ENCODE measurements at regions not wholly inside any gene's neighbourhood (a gene's known extent, or its start where the extent isn't known, plus 50 kb on each side); places are given as distances from the start of the nearest gene placed in this dataset.

DNA sequence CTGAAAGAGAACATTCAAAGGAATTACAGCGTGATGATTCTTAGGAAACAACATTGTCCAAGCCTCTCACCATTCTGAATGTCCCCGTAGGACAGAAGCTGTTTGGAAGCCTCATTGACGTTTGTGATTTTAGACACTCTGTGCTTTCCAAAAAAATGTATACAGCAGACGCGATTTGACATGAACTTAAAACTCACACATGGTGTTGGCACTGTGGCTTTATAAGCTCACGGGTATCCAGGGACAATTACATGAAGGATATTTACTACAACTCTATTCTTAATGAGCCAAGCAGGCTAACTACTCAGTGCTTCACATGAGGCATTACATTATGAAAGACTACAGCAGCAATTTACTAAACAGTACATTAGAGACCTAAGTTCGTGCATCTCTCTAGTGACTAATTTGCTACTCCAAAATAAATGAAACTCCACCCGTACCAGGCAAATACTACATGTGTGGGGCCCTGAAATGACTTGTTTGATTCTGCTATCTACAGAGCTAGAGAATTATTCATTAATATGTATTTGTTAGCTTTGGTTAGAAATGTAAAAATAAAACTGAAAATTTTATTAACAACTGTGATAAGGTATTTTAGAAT lies 620.7 kb downstream of the SPRY1 start:
- TF ChIP-seq POLR2A (IDR thresholded peaks at IDR 0.05; ENCODE audit: low read length): no peak
- TF ChIP-seq GATA1 (IDR thresholded peaks at IDR 0.05; ENCODE audit: low read depth, low read length): no peak
- DNase-seq: no peak

DNA sequence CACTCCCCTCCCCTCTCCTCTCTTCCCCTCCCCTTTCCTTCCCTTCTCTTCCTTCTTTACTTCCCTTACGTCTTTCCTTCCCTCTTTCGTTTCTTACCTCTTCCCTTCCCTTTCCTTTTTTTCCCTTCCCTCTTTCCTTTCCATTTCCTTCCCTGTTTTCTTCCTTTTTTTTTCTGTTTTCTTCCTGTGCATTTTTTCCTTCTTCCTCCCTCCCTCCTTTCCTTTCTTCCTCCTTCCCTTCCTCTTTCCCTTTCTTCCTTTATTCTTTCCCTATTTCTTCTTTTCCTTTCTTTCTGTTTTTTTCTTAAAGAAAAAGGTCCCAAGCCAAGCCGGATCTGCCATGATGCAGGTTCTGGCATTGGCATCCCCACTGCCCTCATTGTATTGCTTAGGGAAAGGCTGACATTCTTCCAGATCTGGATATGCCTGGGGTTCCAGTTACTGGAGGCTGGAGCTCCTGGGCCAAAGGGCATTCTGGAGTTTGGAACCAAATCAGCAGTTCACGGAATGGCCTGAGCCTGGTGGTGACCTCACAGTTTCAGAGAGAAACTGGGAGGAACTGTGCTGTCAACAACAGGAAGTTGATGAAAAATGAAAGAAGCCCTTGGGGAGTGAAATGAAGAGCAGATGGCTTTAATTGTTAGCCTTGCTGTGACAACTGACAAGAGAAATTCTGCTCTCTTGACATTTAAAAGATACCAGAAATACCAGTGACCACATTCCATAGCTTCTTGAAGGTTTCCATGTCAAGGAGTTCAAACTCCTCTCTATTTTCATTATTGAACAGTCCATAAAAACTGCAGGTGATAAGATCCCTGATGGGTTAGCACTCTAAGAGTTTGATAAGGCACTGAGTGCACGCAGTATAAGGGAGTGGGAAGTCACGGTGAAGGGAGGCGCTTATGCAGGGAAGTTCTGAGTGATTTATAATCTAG lies 622.1 kb downstream of the SPRY1 start:
- DNase-seq: no peak
- TF ChIP-seq POLR2A (IDR thresholded peaks at IDR 0.05; ENCODE audit: low read length): no peak
- TF ChIP-seq GATA1 (IDR thresholded peaks at IDR 0.05; ENCODE audit: low read depth, low read length): no peak

DNA sequence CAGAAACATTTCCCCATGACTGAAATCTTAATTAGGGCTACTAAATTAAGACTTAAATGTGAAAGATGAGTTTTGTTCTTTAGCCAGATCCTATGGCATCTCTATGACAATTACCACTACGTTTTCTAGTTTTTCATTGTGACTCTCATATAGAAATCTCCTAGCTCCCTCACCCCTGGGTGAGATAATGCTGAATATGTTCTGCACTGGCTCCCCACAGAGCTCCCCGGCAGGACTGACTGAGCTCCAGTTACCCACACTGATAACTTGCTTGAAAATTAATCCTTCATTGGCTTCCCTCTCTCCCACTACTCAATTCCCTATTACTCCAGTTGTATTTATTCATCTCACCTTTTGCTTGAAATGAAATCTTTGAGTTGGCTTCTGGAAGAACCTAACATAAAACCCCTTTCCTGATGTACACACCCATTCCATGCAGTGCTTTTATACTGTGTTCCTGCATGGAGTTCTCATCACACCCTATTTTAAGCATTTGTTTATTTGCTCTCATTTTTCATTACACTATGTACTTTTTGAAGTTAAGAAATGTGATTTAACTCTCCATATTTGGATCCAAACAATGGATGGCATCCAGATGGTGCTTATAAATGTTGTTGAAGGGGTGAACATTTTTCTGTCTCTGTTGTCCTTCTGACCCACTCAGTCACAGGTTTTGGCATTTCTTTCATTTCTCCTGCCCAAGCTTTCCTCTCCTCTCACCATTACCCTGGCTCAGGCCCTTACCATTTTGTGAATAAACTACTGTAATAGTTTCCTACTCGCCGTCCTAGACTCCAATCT lies 623.4 kb downstream of the SPRY1 start:
- no peak for TF ChIP-seq GATA1 (IDR thresholded peaks at IDR 0.05; ENCODE audit: low read depth, low read length)
- no peak for TF ChIP-seq POLR2A (IDR thresholded peaks at IDR 0.05; ENCODE audit: low read length)
- no peak for DNase-seq

DNA sequence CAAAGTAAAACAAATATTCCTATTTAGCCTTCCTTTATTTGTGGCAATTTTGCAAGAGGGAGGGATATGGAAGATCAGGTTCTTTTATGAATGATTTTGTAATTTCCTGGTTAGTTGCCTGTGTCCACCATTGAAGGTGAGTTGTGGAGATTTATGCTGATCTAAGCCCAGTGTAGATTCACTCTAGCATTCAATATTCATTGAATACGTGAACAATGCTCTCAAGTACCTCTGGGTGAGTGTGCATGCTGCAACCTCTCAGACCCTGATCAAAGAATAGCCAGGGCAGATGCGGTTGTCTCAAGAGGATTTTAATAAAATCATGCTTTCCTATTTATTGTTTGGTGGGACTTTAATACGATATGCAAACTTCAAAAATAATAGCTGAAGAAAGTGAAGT lies 628.4 kb downstream of the SPRY1 start:
- no peak for DNase-seq
- TF ChIP-seq GATA1 (IDR thresholded peaks at IDR 0.05; ENCODE audit: low read depth, low read length) (no peak), POLR2A (IDR thresholded peaks at IDR 0.05; ENCODE audit: low read length) (no peak)

GRCh38 chr4:124025428-124025827 lies 628.8 kb downstream of the SPRY1 start:
- no peak for DNase-seq
- no peak for TF ChIP-seq GATA1 (IDR thresholded peaks at IDR 0.05; ENCODE audit: low read depth, low read length)
- no peak for TF ChIP-seq POLR2A (IDR thresholded peaks at IDR 0.05; ENCODE audit: low read length)

DNA sequence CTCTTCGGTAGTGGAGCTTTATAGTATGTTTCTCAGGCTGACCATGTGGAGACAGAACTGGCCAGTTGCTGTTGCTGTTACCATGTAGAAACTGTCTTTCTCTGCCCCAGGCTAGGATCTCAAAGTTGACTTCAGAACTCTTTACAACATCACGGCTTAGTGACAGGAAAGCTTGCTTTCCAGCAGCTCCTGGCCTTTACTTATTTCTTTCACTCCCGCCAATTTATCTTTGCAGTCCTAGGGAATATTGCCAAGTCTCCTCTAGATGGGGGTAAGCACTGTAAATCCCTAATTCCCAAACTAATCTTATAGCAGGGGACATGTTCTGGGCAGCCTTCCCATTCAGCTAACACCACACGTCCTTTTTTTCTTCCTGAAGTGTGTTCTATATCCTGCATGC lies 631.6 kb downstream of the SPRY1 start:
- TF ChIP-seq GATA1 (IDR thresholded peaks at IDR 0.05; ENCODE audit: low read depth, low read length) (no peak), POLR2A (IDR thresholded peaks at IDR 0.05; ENCODE audit: low read length) (no peak)
- DNase-seq: no peak

DNA sequence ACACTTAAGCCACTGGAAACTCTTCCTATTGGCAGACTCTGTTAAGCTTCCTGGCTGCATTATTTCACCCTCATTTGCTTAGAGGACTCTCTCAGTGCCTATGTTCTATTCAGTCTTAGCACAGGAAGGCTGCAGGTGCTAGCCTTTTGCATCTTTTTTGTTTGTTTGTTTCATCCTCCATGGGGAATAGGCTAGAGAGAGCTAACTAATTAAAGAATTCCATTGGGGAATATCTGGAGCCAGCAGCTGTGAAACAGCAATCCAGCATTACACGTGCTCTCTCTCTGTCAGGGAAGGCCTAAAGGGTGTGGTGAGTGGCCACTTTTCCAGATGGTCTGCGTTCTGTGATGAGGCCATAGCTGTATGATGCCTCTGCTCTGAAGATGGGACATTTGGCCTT lies 633.6 kb downstream of the SPRY1 start:
- no peak for DNase-seq
- no peak for TF ChIP-seq POLR2A (IDR thresholded peaks at IDR 0.05; ENCODE audit: low read length)
- TF ChIP-seq GATA1 (IDR thresholded peaks at IDR 0.05; ENCODE audit: low read depth, low read length): no peak

DNA sequence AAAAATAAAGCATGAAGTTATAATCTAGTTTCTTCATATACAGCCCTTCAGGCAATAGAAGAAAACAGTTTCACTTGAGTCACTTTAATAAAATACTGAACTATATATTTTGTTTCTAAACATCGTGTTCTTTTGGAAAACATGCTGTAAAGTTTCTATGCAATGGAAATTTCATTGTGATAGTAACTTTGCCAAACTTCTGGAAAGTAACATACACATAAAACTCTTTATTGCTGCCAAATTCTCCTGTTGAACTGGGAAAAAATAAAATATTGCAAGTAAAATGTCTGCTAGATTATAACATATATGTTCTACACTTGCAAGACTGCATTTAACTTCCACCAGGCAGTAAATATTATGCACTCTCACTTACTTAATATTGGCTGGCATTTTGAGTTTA lies 635.4 kb downstream of the SPRY1 start:
- no peak for TF ChIP-seq GATA1 (IDR thresholded peaks at IDR 0.05; ENCODE audit: low read depth, low read length)
- DNase-seq: no peak

- DNase-seq: no peak
- TF ChIP-seq GATA1 (IDR thresholded peaks at IDR 0.05; ENCODE audit: low read depth, low read length) (no peak), POLR2A (IDR thresholded peaks at IDR 0.05; ENCODE audit: low read length) (no peak)
Measured at GRCh38 chr4:124035364-124036041, 638.9 kb downstream of the SPRY1 start.

DNA sequence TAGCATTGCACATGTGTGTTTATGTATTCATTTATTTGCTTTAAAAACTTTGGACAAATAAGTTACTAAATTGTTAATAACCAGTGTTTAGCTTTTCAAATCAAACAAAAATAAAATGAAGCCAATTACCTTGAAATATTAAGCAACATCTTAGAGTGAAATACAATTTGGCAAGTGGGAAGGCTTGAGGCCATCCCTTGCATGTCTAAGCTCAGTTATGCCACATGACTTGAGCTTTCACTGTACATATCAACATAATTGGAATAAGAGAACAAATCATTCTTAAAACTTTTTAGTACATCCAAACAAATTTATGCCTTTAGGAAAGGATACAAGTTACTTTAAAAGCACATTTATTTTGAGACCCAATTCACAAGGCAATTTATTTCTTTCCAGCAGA lies 640.6 kb downstream of the SPRY1 start:
- DNase-seq: no peak
- TF ChIP-seq POLR2A (IDR thresholded peaks at IDR 0.05; ENCODE audit: low read length) (no peak), GATA1 (IDR thresholded peaks at IDR 0.05; ENCODE audit: low read depth, low read length) (no peak)

GRCh38 chr4:124044330-124044729 lies 647.7 kb downstream of the SPRY1 start:
- TF ChIP-seq GATA1 (IDR thresholded peaks at IDR 0.05; ENCODE audit: low read depth, low read length) (no peak), POLR2A (IDR thresholded peaks at IDR 0.05; ENCODE audit: low read length) (no peak)
- DNase-seq: no peak

GRCh38 chr4:124044867-124045266 lies 648.3 kb downstream of the SPRY1 start:
- DNase-seq: no peak
- TF ChIP-seq POLR2A (IDR thresholded peaks at IDR 0.05; ENCODE audit: low read length): no peak
- TF ChIP-seq GATA1 (IDR thresholded peaks at IDR 0.05; ENCODE audit: low read depth, low read length): no peak

GRCh38 chr4:124046190-124046589 lies 649.6 kb downstream of the SPRY1 start:
- no peak for DNase-seq
- no peak for TF ChIP-seq GATA1 (IDR thresholded peaks at IDR 0.05; ENCODE audit: low read depth, low read length)
- no peak for TF ChIP-seq POLR2A (IDR thresholded peaks at IDR 0.05; ENCODE audit: low read length)

Data from erythroblast (primary cell).